Activated CD8-positive, alpha-beta memory T cell treated with anti-CD3 and anti-CD28 coated beads, Interleukin-2, amount 50 U/mL, for 24 hours (primary cell): ENCODE measurements at regions not wholly inside any gene's neighbourhood (a gene's known extent, or its start where the extent isn't known, plus 50 kb on each side); places are given as distances from the start of the nearest gene placed in this dataset.

Experiments used
- DNase-seq: peaks from one replicate; pipeline ENCODE4 v3.0.0-alpha.2; 2020; ENCODE audit errors: extremely low read depth

DNA sequence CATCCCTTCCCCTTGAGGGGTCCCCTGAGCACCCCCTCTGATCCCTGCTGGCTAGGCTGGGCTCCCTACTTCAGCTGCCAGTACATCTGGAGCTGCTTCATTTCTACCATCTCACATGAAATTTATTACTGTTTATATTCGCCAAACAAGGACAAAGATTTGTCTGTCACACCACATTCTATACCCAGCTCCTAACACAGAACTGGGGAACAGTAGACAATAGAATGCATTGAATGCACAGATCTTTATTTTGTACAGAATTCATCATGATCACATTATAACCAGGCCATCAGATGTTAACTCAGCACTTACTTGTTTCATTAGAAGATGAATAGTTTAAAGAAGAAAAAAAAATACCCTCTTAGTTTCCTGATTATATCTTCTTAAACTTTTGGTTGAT, 159.4 kb downstream of the KLF5 start:
- DNase-seq, result no peak

GRCh38 chr13:73216381-73216831, 157.6 kb downstream of the KLF5 start:
- DNase-seq, result no peak

- DNase-seq, result no peak
Observed at GRCh38 chr13:73215823-73216222, 157.0 kb downstream of the KLF5 start.

DNA sequence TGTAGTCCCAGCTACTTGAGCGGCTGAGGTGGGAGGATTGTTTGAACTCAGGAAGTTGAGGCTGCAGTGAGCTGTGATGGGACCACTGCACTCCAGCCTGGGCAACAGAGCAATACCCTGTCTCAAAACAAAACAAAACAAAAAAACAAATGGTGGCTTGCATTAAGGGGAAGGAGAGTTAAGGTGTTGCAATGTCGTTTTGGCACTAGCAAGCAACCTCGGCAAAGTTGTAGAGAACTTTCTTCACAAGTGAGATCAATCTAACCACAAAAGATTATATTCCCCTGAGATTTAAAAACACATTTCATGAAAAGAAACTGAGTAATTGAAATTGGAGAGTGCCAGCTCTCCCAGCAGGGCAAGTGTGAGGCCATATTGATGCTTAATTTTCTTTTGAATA, 153.7 kb downstream of the KLF5 start:
- no peak for DNase-seq

- no peak for DNase-seq
Observed at GRCh38 chr13:73210218-73210883, 151.5 kb downstream of the KLF5 start.

DNA sequence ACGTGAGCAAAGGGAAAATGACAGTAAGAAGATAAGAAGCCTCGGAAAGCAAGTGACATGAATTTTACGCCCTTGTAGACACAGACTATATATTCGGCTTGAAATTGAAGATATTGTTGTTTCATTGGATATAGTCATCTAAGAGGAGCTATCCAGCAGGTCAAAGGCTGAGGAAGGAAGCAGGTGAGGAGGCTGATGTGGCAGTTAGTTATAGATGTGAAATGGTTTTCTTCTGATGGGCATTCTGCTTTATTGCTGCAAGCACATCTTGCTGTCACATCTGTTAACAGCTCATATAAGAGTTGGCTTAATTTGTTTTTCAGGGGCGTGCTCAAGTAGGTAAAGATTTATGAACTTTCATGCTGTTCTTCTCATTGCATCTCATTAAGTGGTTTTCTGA, 146.1 kb downstream of the KLF5 start:
- DNase-seq, result no peak

DNA sequence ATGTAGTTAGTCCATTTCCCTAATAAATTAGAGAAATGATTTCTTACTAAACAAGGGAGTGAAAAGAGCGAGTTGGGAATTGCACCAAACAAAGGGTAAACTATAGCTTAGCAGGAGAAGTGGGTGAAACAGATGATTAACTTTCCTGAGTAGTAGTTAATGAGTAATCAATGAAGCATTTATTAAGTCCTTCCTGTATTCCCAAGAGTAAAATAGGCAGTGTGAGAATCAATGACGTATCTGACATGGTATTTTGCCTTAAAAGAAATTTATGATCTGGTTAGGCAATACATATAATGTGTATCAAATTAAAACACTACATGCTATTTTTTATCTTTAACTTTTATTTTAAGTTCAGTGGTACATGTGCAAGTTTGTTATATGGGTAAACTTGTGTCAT, 142.8 kb downstream of the KLF5 start:
- no peak for DNase-seq

DNA sequence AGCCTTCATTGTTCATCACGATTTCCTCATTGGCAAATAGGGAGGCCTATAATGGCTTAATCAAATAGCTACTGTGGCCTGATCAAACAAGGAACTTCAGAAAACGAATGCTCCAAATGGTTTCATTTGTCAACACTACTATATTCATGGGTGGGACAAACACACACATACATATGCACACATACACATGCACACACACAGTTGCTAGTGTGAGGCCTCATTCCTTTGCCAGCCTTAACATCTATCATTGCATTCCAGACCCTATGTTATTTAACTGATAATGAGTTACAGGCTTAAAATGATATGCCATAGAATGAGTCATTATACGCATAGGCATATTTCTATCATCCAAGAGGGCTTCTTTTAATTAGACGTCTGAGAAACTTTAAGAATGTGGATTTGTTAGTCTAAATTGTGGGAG, 140.2 kb downstream of the KLF5 start:
- no peak for DNase-seq

DNA sequence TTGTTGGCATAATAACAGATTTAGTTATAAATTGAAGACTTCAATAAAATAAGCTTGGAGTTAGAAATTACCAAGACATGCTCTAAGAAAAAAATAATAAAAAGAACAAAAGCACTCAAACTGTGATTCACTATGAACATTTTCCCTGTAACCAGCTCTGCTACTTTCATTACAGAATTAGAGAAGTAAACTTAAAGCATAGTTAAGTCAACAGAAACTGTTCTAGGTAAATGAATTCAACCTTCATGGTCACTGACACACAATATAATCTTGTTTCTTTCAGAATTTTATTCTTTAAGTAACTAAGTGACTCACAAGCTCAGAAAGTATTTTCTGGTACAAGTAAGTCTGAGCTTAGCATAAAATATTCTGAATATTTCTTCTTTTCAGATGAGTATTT, 136.3 kb downstream of the KLF5 start:
- no peak for DNase-seq

- DNase-seq, result no peak
Observed at GRCh38 chr13:73194310-73194709, 135.5 kb downstream of the KLF5 start.

- no peak for DNase-seq
Observed at GRCh38 chr13:73193554-73193953, 134.7 kb downstream of the KLF5 start.

DNA sequence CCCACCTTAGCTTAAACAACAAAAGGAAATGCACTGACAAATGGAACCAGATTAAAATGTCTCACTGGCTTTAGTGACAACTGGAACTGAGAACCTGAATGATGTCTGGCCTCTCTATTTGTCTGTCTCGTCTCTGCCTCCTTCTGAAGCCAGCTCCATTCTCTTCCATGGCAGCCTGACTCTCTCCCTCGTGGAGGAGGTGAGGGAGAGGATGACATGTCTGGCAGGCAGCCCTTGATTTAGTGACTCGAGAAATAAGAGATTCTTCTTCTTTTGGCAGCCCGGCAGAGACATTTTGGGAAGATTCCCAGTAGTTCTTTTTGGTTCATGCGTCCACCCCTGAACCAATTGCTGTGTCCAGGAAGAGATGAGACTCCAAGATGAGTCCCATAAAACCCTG, 131.7 kb downstream of the KLF5 start:
- no peak for DNase-seq

DNA sequence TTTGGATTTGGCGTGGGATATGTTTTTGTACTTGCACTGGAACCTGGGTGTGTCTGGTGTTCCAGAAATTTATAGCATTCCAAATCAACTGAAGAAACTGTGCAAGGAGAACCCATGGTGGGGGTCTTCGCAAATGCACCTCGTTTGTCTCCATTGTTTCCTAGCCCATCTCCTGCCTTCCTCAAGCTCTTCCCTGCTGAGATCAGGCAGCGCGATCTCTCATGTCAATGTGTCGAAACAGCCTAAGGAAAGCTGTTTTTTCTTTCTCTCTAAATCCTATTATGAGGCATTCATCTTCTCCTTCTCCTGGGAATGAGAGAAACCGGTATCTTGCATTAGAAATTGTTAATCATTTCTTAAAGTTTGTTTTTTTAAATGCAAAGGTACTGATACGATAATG, 131.0 kb downstream of the KLF5 start:
- no peak for DNase-seq

GRCh38 chr13:73189362-73189761, 130.6 kb downstream of the KLF5 start:
- no peak for DNase-seq

- no peak for DNase-seq
Observed at GRCh38 chr13:73187106-73187505, 128.3 kb downstream of the KLF5 start.

DNA sequence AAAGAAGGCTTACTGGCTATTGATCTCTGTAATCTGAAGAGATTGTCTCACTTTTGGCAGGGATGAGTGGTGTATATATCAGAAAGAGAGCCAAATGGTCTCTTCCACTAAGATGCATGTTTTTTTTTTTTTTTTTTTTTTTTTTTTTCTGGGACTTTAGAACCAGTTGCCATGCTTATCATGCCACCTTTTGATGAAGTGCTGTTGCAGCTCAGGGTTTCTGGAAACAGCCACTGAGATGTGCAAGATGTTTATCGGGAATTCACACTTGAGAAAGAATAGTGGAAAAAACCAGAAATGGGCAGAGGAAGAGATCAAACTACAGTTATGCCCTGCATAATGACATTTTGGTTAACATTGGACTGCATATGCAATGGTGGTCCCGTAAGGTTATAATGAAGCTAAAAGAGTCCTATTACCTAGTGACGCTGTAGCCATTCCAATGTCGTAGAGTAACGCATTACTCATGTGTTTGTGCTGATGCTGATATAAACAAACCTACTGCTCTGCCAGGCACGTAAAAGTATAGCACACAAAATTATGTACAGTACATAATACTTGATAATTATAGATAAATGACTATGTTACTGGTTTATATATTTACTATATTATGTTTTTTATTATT, 121.0 kb downstream of the KLF5 start:
- no peak for DNase-seq

GRCh38 chr13:73177916-73178565, 119.2 kb downstream of the KLF5 start:
- DNase-seq, result no peak

DNA sequence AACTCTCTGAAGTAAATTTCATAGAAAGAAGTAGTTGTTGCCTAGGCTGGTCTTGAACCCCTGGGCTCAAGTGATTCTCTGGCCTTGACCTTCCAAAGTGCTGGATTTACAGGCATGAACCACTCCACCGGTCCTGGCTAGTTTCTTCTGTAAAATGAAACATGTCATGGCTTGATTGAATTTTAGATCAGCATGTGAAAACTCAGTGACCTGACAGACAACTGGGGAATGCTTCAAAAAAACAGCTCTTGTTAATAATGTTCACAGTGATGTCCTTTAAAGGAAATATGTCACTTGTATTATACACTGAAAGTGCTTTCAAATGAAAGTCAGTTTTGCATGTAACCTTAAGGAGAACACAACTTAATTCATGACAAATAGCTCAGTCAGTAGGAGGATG, 118.2 kb downstream of the KLF5 start:
- no peak for DNase-seq

GRCh38 chr13:73174521-73175010, 115.8 kb downstream of the KLF5 start:
- no peak for DNase-seq

DNA sequence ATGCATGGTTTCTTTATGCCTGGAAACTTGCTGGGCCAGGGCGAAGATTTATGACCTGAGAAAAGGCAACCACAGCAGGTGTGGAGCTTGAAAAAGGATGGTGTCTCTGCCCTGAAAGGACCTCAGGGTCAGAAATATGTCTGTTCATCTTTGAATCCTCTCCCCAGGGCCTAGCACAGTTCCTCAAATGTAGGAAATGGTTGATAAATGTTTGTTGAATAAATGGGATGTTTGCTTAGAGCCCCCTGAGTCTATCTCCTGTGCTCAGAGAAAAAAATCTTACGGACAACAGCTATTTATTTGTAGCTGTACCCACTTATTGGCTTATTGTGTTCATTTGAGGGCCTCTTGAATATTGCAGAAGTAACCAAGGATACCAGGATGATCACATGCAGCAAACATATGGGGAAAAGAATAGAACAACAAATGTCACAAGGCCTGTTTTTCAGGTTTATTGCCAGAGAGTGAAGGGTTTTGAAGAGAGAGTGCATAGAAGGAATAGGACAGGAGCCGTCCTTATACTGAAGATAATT, 114.5 kb downstream of the KLF5 start:
- DNase-seq, result no peak

- no peak for DNase-seq
Observed at GRCh38 chr13:73171926-73172325, 113.1 kb downstream of the KLF5 start.

- no peak for DNase-seq
Observed at GRCh38 chr13:73171271-73171682, 112.5 kb downstream of the KLF5 start.

- no peak for DNase-seq
Observed at GRCh38 chr13:73169971-73170370, 111.2 kb downstream of the KLF5 start.
